Neural progenitor cell (in vitro differentiated cells): ENCODE measurements at regions not wholly inside any gene's neighbourhood (a gene's known extent, or its start where the extent isn't known, plus 50 kb on each side); places are given as distances from the start of the nearest gene placed in this dataset.

Experiments
- EZH2 ChIP-seq: fragments of 200-600 bp; sonication (generic); IDR thresholded peaks from 2 replicates; pipeline ENCODE4 v1.6.1; 2017; ENCODE audit warnings: antibody characterized with exemption, mild to moderate bottlenecking, moderate library complexity
- EZH2phosphoT487 ChIP-seq: fragments of 200-600 bp; sonication (generic); IDR thresholded peaks from 2 replicates; pipeline ENCODE4 v1.6.1; 2017; ENCODE audit warnings: antibody characterized with exemption

DNA sequence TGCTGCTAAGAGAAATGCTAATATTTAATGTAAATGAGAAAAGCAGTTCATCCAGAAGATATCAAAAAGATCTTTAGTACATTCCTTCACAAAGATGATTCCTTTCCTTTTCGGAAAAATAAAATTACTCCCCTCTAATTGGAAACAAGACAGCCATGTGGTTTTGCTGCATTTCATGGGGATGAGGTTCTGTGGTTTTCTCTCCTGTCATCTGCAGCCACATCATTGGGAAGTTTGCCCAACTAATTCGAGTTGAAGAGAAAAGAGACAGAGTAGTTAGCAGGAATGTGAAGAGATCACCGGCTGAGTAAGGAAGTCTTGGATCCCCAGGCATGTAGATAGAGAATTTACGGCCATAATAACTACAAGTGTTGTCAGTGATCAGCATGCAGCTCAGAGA, 122.1 kb downstream of the CYSLTR2 start:
- TF ChIP-seq EZH2 = no peak
- no peak for TF ChIP-seq EZH2phosphoT487
